A673 (cell line): ENCODE measurements at regions not wholly inside any gene's neighbourhood (a gene's known extent, or its start where the extent isn't known, plus 50 kb on each side); places are given as distances from the start of the nearest gene placed in this dataset.

Source experiments
- BruUV-seq: library from RNA; stranded (reverse); fragments of 400-500 nt; replicated peaks from 2 replicates; lab custom pipeline; 2021; lab: Mats Ljungman, UMichigan
- CTCF ChIA-PET: fragments of 300-600 bp; sonication (Branson Sonifier 250); formaldehyde crosslinking; loops from one replicate; lab custom pipeline; 2022; ENCODE audit warnings: antibody characterized with exemption; lab: Charles Lee
- POLR2A ChIA-PET: fragments of 300-600 bp; sonication (Branson Sonifier 250); formaldehyde crosslinking; loops from one replicate; lab custom pipeline; 2022; ENCODE audit warnings: antibody characterized with exemption; ENCODE audit not compliant: low non-redundant PET; lab: Charles Lee
- DNase-seq: peaks from one replicate; pipeline ENCODE4 v3.0.0-alpha.2; 2015; ENCODE audit warnings: low spot score
- H3K27ac ChIP-seq: fragments of 200-600 bp; sonication (generic); 2 replicates; pipeline ENCODE4 v1.5.1; 2016; ENCODE audit warnings: mixed run types, low read depth, mild to moderate bottlenecking, mixed read lengths, antibody characterized with exemption, low read length; ENCODE audit not compliant: poor library complexity, severe bottlenecking
- H3K27me3 ChIP-seq: fragments of 200-600 bp; sonication (generic); replicated peaks from 2 replicates; pipeline ENCODE4 v1.6.1; 2017; ENCODE audit warnings: mixed run types, low read depth, mild to moderate bottlenecking, mixed read lengths, antibody characterized with exemption, low read length; ENCODE audit not compliant: insufficient read depth, poor library complexity
- H3K36me3 ChIP-seq: fragments of 200-600 bp; sonication (generic); 2 replicates; pipeline ENCODE4 v1.6.1; 2016; ENCODE audit warnings: mixed run types, mild to moderate bottlenecking, mixed read lengths, antibody characterized with exemption, low read length; ENCODE audit not compliant: insufficient read depth, poor library complexity, severe bottlenecking
- H3K4me1 ChIP-seq: fragments of 200-600 bp; sonication (generic); 2 replicates; pipeline ENCODE4 v1.6.1; 2017; ENCODE audit warnings: mixed run types, mild to moderate bottlenecking, mixed read lengths, antibody characterized with exemption, low read length; ENCODE audit not compliant: insufficient read depth, poor library complexity, severe bottlenecking
- H3K4me3 ChIP-seq: fragments of 200-600 bp; sonication (generic); 2 replicates; pipeline ENCODE4 v1.5.1; 2016; ENCODE audit warnings: low read depth, mixed run types, mild to moderate bottlenecking, mixed read lengths, low read length; ENCODE audit not compliant: poor library complexity, severe bottlenecking
- H3K9me3 ChIP-seq: fragments of 200-600 bp; sonication (generic); 2 replicates; pipeline ENCODE4 v1.6.1; 2016; ENCODE audit warnings: mixed run types, low read depth, mild to moderate bottlenecking, mixed read lengths, antibody characterized with exemption, low read length; ENCODE audit not compliant: poor library complexity, severe bottlenecking
- CTCF ChIP-seq: fragments of 300-800, 200-600 bp; sonication (generic); conservative IDR thresholded peaks from 2 replicates; pipeline ENCODE4 v1.5.1; 2017; ENCODE audit warnings: low read depth, mild to moderate bottlenecking, antibody characterized with exemption, low read length, moderate library complexity, mixed read lengths
- EZH2 ChIP-seq: fragments of 200-600 bp; sonication (generic); IDR thresholded peaks from 2 replicates; pipeline ENCODE4 v1.6.1; 2017; ENCODE audit warnings: borderline replicate concordance, low read depth, mild to moderate bottlenecking, mixed read lengths, antibody characterized with exemption, low read length; ENCODE audit not compliant: poor library complexity, severe bottlenecking
- intact Hi-C: fragments of 100-400 bp; cut with micrococcal nuclease; formaldehyde crosslinking; loops from one replicate; pipeline ENCODE4 v1.10.0; 2022; ENCODE audit not compliant: unreplicated experiment

DNA sequence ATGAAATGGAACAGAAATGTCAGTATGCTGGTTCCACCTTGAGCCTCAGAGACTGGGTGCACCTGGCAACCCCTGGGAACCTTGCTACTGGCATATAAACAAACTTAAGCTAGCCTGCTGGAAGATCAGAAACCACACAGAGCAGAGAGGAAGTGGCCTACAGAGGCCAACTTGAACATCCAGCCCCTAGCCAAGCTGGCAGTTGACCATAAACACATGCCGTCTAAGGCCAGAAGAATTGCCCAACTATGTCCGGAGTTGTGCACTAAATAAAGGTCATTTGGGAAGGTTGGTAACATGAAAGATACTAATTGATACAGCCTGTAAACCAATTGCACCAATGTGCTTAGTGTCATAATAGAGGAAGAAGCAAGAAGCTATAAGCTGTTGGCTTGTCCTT lies 266.6 kb upstream of the BTBD3 start:
- intact Hi-C loops = no loop called here
- BruUV-seq = no TSS peak
- ChIA-PET CTCF (no interaction called here), POLR2A (no interaction called here)
- Histone ChIP-seq H3K27me3 (no peaks in the 10 kb centered on the region), H3K36me3 (no peaks in the 10 kb centered on the region), H3K4me3 (no peak overlapping the region), H3K27ac (no peak overlapping the region), H3K4me1 (no peaks in the 10 kb centered on the region), H3K9me3 (no peaks in the 10 kb centered on the region)
- TF ChIP-seq EZH2 (no peak), CTCF (no peak)
- no peak for DNase-seq

GRCh38 chr20:11651647-11652046 lies 266.0 kb upstream of the BTBD3 start:
- H3K27ac ChIP-seq = no peak overlapping the region
- no peaks in the 10 kb centered on the region for H3K9me3 ChIP-seq
- ChIA-PET CTCF (no interaction called here), POLR2A (no interaction called here)
- H3K4me1 ChIP-seq = no peaks in the 10 kb centered on the region
- BruUV-seq = no TSS peak
- no peaks in the 10 kb centered on the region for H3K27me3 ChIP-seq
- no peaks in the 10 kb centered on the region for H3K36me3 ChIP-seq
- intact Hi-C loops = no loop called here
- no peak overlapping the region for H3K4me3 ChIP-seq
- TF ChIP-seq EZH2 = no peak
- no peak for TF ChIP-seq CTCF
- DNase-seq = no peak

DNA sequence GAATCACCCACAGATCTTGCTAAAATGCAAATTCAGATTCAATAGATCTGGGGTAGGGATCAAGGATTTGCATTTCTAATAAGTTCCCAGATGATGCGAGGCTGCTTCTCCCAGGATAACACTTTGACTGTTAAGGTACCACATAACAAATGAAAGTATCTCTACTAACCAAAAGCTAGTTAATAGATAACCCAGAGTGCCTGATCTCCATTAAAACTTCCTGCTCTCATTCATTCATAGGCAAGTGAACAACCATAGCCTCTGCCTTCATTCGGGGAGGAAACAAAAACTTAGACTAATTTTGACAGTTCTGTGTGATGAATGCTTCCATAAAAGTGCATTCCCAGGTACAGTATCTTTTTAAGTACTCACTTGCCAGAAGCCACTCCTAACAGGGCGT lies 265.6 kb upstream of the BTBD3 start:
- intact Hi-C loops = no loop called here
- no peaks in the 10 kb centered on the region for H3K36me3 ChIP-seq
- H3K4me1 ChIP-seq = no peaks in the 10 kb centered on the region
- H3K9me3 ChIP-seq = no peaks in the 10 kb centered on the region
- no peak overlapping the region for H3K27ac ChIP-seq
- no peak for DNase-seq
- POLR2A ChIA-PET = no interaction called here
- no TSS peak for BruUV-seq
- CTCF ChIA-PET = no interaction called here
- H3K27me3 ChIP-seq = no peaks in the 10 kb centered on the region
- H3K4me3 ChIP-seq = no peak overlapping the region
- no peak for TF ChIP-seq EZH2
- no peak for TF ChIP-seq CTCF
